K562 (cell line): ENCODE measurements at regions not wholly inside any gene's neighbourhood (a gene's known extent, or its start where the extent isn't known, plus 50 kb on each side); places are given as distances from the start of the nearest gene placed in this dataset.

Experiments
- ATAC-seq: fragments of 200-7000 bp; cut with Tn5 transposase; 3 replicates; pipeline ENCODE4 v1.9.1; 2020; ENCODE audit warnings: moderate library complexity
- BruUV-seq: library from RNA; stranded (reverse); fragments of 400-500 nt; replicated peaks from 2 replicates; lab custom pipeline; 2021; lab: Mats Ljungman, UMichigan
- CTCF ChIA-PET: fragments of 300-600 bp; formaldehyde crosslinking; extraction: SDS; loops from one replicate; lab custom pipeline; 2021; ENCODE audit warnings: low intra/inter-chr PET ratio; lab: Yijun Ruan, JAX
- POLR2A ChIA-PET: fragments of 300-600, 350-650 bp; sonication (Branson Sonifier 250); formaldehyde crosslinking; extraction: SDS; loops from one replicate; lab custom pipeline; 2021; ENCODE audit warnings: antibody characterized with exemption, inconsistent platforms; lab: Yijun Ruan, JAX
- DNase-seq, 4 experiments: peaks; one replicate each; pipeline versions ENCODE4 v3.0.0 to v3.0.0-alpha.2; 2011 to 2018; ENCODE audit warnings: low spot score in 3 of 4, mixed read lengths in 3 of 4; ENCODE audit errors: extremely low read depth in 1 of 4
- FAIRE-seq: peaks from 2 replicates; lab custom pipeline; 2011; peaks lifted over from hg19 to GRCh38; lab: Jason Lieb, UNC
- H2AFZ ChIP-seq: 2 replicates; pipeline ENCODE4 v1.6.0; 2011; ENCODE audit warnings: low read depth, low read length, control low read depth, inconsistent platforms
- H3K27ac ChIP-seq: fragments of 200-600 bp; 3 replicates; pipeline ENCODE4 v1.8.0; 2011; ENCODE audit warnings: low read depth, mild to moderate bottlenecking, control low read depth, inconsistent platforms, low read length, moderate library complexity, mixed read lengths; ENCODE audit errors: extremely low read depth
- H3K27me3 ChIP-seq, 2 experiments: fragments of 300-600 bp in 1 of 2; 2 replicates in 1 of 2; 3 replicates in 1 of 2; pipeline versions ENCODE4 v1.6.0 to v1.8.0; 2011; ENCODE audit warnings: inconsistent platforms in 2 of 2, low read length in 2 of 2, mild to moderate bottlenecking in 1 of 2, mixed read lengths in 1 of 2, moderate library complexity in 1 of 2; ENCODE audit not compliant: control insufficient read depth in 2 of 2, insufficient read depth in 2 of 2
- H3K36me3 ChIP-seq: fragments of 300-600 bp; 3 replicates; pipeline ENCODE4 v1.8.0; 2011; ENCODE audit warnings: mild to moderate bottlenecking, low read length, inconsistent platforms; ENCODE audit not compliant: control insufficient read depth, insufficient read depth
- H3K4me1 ChIP-seq, 2 experiments: fragments of 200-600 bp in 1 of 2; replicated peaks in 1 of 2; 2 replicates in 1 of 2; 3 replicates in 1 of 2; pipeline versions ENCODE4 v1.5.1 to v1.8.0; 2011; ENCODE audit warnings: inconsistent platforms in 2 of 2, low read length in 2 of 2, mild to moderate bottlenecking in 1 of 2, mixed read lengths in 1 of 2, moderate library complexity in 1 of 2; ENCODE audit not compliant: control insufficient read depth in 2 of 2, insufficient read depth in 2 of 2
- H3K4me2 ChIP-seq: 2 replicates; pipeline ENCODE4 v1.6.1; 2011; ENCODE audit warnings: low read length, control low read depth, inconsistent platforms, mixed read lengths; ENCODE audit not compliant: insufficient read depth
- H3K4me3 ChIP-seq: fragments of 200-600 bp; sonication (generic), shearing (Covaris generic); 2 replicates; pipeline ENCODE4 v1.5.1; 2016; ENCODE audit warnings: control low read depth, inconsistent platforms
- H3K79me2 ChIP-seq: fragments of 200-600 bp; 3 replicates; pipeline ENCODE4 v1.8.0; 2011; ENCODE audit warnings: low read length, inconsistent platforms; ENCODE audit not compliant: control insufficient read depth, insufficient read depth
- H3K9ac ChIP-seq, 2 experiments: 2 replicates each; pipeline versions ENCODE4 v1.6.0 to v1.6.1; 2011; ENCODE audit warnings: low read depth in 2 of 2, low read length in 2 of 2, control low read depth in 1 of 2, inconsistent platforms in 1 of 2, mild to moderate bottlenecking in 1 of 2, mixed read lengths in 1 of 2; ENCODE audit not compliant: insufficient read depth in 1 of 2
- H3K9me1 ChIP-seq: one replicate; pipeline ENCODE4 v1.6.0; 2011; ENCODE audit warnings: inconsistent platforms, mild to moderate bottlenecking, low read length, moderate library complexity; ENCODE audit not compliant: control insufficient read depth, insufficient read depth
- H3K9me3 ChIP-seq: replicated peaks from 2 replicates; pipeline ENCODE4 v1.5.1; 2011; ENCODE audit warnings: low read depth, low read length, inconsistent platforms; ENCODE audit not compliant: control insufficient read depth, insufficient read depth
- H4K20me1 ChIP-seq: replicated peaks from 2 replicates; pipeline ENCODE4 v1.6.1; 2011; ENCODE audit warnings: low read length, inconsistent platforms, mixed read lengths; ENCODE audit not compliant: control insufficient read depth, insufficient read depth
- CTBP1 ChIP-seq: fragments of 450-650 bp; IDR thresholded peaks from 2 replicates; pipeline ENCODE4 v1.6.1; 2016; ENCODE audit warnings: borderline replicate concordance
- EGR1 ChIP-seq: fragments of 450-650 bp; conservative IDR thresholded peaks from 2 replicates; pipeline ENCODE4 v1.6.1; 2017; ENCODE audit warnings: mild to moderate bottlenecking
- MYC ChIP-seq, 2 experiments: fragments of 250-450 bp in 1 of 2; sonication (Bioruptor Pico) in 1 of 2; IDR thresholded peaks; 2 replicates each; pipeline versions ENCODE4 v1.5.1 to v1.6.1; 2012 to 2021; ENCODE audit warnings: low read depth in 2 of 2, borderline replicate concordance in 1 of 2, improper control_type of control experiment in 1 of 2, low read length in 1 of 2, mild to moderate bottlenecking in 1 of 2, moderate library complexity in 1 of 2
- TCF7 ChIP-seq: sonication (generic); IDR thresholded peaks from 2 replicates; pipeline ENCODE4 v1.6.1; 2016; ENCODE audit warnings: antibody characterized with exemption, borderline replicate concordance
- ZKSCAN8 ChIP-seq: fragments of 200-800 bp; sonication (Bioruptor generic); IDR thresholded peaks from 2 replicates; pipeline ENCODE4 v1.6.1; 2016; ENCODE audit warnings: missing genetic modification characterization, missing compliant biosample characterization
- WGBS: fragments of 100-300 bp; shearing (Covaris generic); methylation state at CpG from one replicate; pipeline ENCODE4 v1.1.6; 2016; ENCODE audit warnings: low coverage, mixed read lengths; ENCODE audit not compliant: insufficient coverage; ENCODE audit errors: missing lambda C conversion rate; 5-methylcytosine and 5-hydroxymethylcytosine counted together
- in situ Hi-C: fragments of 300-500 bp; cut with MboI; formaldehyde crosslinking; loops from 4 replicates; pipeline ENCODE4 v1.15.0; 2018; ENCODE audit warnings: inconsistent platforms, mixed read lengths
- intact Hi-C: fragments of 100-400 bp; cut with micrococcal nuclease; formaldehyde crosslinking; loops from 2 replicates; pipeline ENCODE4 v1.14.2; 2022
- TF ChIP-seq, protein P1 (sequence below), 2 experiments: fragments of 450-650 bp in 1 of 2; sonication (generic) in 1 of 2; formaldehyde crosslinking in 1 of 2; IDR thresholded peaks in 1 of 2; conservative IDR thresholded peaks in 1 of 2; 2 replicates each; pipeline versions ENCODE4 v1.6.1 to v1.8.1; 2016 to 2023; ENCODE audit warnings: mild to moderate bottlenecking in 2 of 2, moderate library complexity in 2 of 2, inconsistent platforms in 1 of 2, missing genetic modification reagents in 1 of 2

DNA sequence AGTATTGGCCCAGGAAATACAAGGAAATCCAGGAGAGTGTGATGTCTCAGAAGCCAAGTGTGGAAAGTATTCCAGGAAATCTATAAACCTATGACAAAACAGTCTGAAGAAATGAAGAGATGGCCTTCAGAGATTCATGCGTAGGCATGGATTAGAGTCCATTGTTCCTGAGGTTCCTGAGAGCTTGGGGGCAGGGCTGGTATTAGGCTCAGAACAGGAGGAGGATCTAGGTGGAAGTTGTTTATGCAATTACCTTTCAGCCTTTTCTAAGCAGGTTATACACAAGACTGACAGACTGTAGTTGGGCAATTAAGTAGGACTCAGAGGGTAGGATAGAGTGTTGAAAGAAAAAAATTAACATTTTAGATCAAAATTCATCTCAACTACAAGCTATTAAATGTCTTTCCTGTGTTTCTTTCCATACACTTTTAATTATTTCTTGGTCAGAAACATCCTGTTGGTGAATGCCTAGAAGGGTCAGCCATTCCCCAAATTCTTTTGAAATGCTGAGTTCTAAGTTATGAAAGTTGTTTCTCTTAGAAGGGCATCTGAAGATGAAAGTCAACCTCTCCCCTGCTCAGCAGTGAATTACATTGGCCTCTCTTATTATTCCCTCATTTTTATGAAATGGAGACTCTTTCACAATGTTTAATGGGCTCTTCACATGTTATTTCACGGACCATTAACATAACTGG lies 201.2 kb upstream of the MYLIP start (continued):
- TF ChIP-seq EGR1, result no peak

DNA sequence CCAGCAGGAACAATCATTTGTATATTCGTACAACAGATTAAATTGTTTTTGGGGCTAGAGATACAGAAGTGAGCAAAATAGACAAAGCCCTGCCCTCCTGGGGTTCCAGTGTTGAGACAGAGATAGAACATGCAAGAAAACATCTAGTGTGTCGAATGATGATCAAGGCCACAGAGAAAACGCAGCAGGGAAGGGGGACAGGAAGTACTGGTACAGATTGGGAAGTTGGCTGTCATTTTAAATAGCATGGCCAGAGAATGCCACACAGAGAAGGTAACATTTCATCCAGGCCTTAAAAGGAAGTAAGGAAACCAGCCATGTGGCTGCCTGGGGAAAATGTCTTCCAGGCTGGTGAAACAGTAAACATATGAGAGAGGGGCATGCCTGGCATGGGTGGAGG lies 202.6 kb upstream of the MYLIP start:
- no TSS peak for BruUV-seq
- no peaks in the 10 kb centered on the region for H3K79me2 ChIP-seq
- ChIA-PET CTCF (no interaction called here), POLR2A (no interaction called here)
- H3K9me1 ChIP-seq, result no peaks in the 10 kb centered on the region
- no peaks in the 10 kb centered on the region for H3K36me3 ChIP-seq
- peak overlapping the region; percentile 42; the same call in 1 of the 2 replicates for H2AFZ ChIP-seq
- TF ChIP-seq MYC (IDR thresholded peaks at IDR 0.05; ENCODE audit: low read depth, low read length), result 0 out of 2 replicates have a peak, but pooled peaks have one; percentile 12
- TF ChIP-seq MYC (CRISPR knock-in tag; IDR thresholded peaks at IDR 0.05; ENCODE audit: borderline replicate concordance, low read depth), result no peak
- TF ChIP-seq CTBP1, result no peak
- TF ChIP-seq ZKSCAN8, result no peak
- TF ChIP-seq, protein P1, sequence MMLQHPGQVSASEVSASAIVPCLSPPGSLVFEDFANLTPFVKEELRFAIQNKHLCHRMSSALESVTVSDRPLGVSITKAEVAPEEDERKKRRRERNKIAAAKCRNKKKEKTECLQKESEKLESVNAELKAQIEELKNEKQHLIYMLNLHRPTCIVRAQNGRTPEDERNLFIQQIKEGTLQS (IDR thresholded peaks at IDR 0.05), result no peak
- TF ChIP-seq, protein P1 (CRISPR knock-in tag; conservative IDR thresholded peaks at IDR 0.05), result no peak
- TF ChIP-seq TCF7, result no peak
- no peak for ATAC-seq
- WGBS, result 39% methylated on average over 3 of the region's 3 CpGs
- H3K4me1 ChIP-seq, result peaks cover 0 to 20% of the 10 kb centered on the region in 2 experiments; a peak in 2 of 5 replicates
- intact Hi-C loops (no loop called here), in situ Hi-C loops (no loop called here)
- no peak overlapping the region for H3K4me2 ChIP-seq
- no peak overlapping the region for H3K4me3 ChIP-seq
- H3K27ac ChIP-seq, result no peak overlapping the region
- H4K20me1 ChIP-seq, result no peaks in the 10 kb centered on the region
- no peak for FAIRE-seq
- no peaks in the 10 kb centered on the region for H3K27me3 ChIP-seq
- H3K9ac ChIP-seq, result no peak overlapping the region; a peak in 1 of 4 replicates
- DNase-seq, result no peak
- peaks cover 11% of the 10 kb centered on the region for H3K9me3 ChIP-seq
